IMR-90 (cell line): ENCODE measurements at regions not wholly inside any gene's neighbourhood (a gene's known extent, or its start where the extent isn't known, plus 50 kb on each side); places are given as distances from the start of the nearest gene placed in this dataset.

Experiments
- ATAC-seq: fragments of 200-7000 bp; cut with Tn5 transposase; 2 replicates; pipeline ENCODE4 v1.9.1; 2020; ENCODE audit warnings: low read depth, mild to moderate bottlenecking, moderate library complexity
- BruUV-seq: library from RNA; stranded (reverse); fragments of 400-500 nt; replicated peaks from 2 replicates; lab custom pipeline; 2021; lab: Mats Ljungman, UMichigan
- CTCF ChIA-PET: fragments of 300-600 bp; formaldehyde crosslinking; extraction: SDS; loops from one replicate; lab custom pipeline; 2021; ENCODE audit warnings: antibody characterized with exemption; lab: Yijun Ruan, JAX
- POLR2A ChIA-PET: fragments of 300-600 bp; sonication (Branson Sonifier 250); formaldehyde crosslinking; loops from one replicate; lab custom pipeline; 2022; ENCODE audit warnings: antibody characterized with exemption; ENCODE audit not compliant: unreplicated experiment; lab: Charles Lee
- DNase-seq: peaks from one replicate; pipeline ENCODE4 v3.0.0; 2013
- H2AFZ ChIP-seq: replicated peaks from 2 replicates; pipeline ENCODE3; 2013; ENCODE audit warnings: low read length, mild to moderate bottlenecking; ENCODE audit not compliant: poor library complexity
- H2AK5ac ChIP-seq: 2 replicates; pipeline ENCODE4 v1.6.1; 2013; ENCODE audit warnings: low read depth, low read length, inconsistent platforms
- H2AK9ac ChIP-seq: replicated peaks from 2 replicates; pipeline ENCODE3; 2013; ENCODE audit warnings: mild to moderate bottlenecking, low read depth, low read length, moderate library complexity; ENCODE audit not compliant: poor library complexity
- H2BK120ac ChIP-seq: 2 replicates; pipeline ENCODE4 v1.6.1; 2013; ENCODE audit warnings: low read depth, low read length, inconsistent platforms
- H2BK15ac ChIP-seq: 3 replicates; pipeline ENCODE4 v1.6.1; 2013; ENCODE audit warnings: low read depth, low read length, inconsistent platforms
- H2BK20ac ChIP-seq: 2 replicates; pipeline ENCODE4 v1.6.1; 2013; ENCODE audit warnings: low read depth, mild to moderate bottlenecking, inconsistent platforms, low read length, moderate library complexity
- H2BK5ac ChIP-seq: 2 replicates; pipeline ENCODE4 v1.6.1; 2013; ENCODE audit warnings: mild to moderate bottlenecking, low read depth, low read length, inconsistent platforms; ENCODE audit not compliant: poor library complexity, severe bottlenecking
- H3K14ac ChIP-seq: replicated peaks from 2 replicates; pipeline ENCODE4 v1.6.1; 2013; ENCODE audit warnings: low read depth, low read length, inconsistent platforms
- H3K18ac ChIP-seq: 2 replicates; pipeline ENCODE4 v1.6.1; 2013; ENCODE audit warnings: low read depth, low read length, control low read depth
- H3K23ac ChIP-seq: 2 replicates; pipeline ENCODE4 v1.6.1; 2013; ENCODE audit warnings: low read depth, low read length, inconsistent platforms
- H3K27ac ChIP-seq: 2 replicates; pipeline ENCODE4 v1.5.1; 2013; ENCODE audit warnings: mild to moderate bottlenecking, control low read depth, low read length; ENCODE audit not compliant: insufficient read depth
- H3K27me3 ChIP-seq: 2 replicates; pipeline ENCODE4 v1.6.1; 2013; ENCODE audit warnings: low read length; ENCODE audit not compliant: control insufficient read depth, insufficient read depth
- H3K36me3 ChIP-seq: 2 replicates; pipeline ENCODE4 v1.6.1; 2013; ENCODE audit warnings: low read length, mixed read lengths; ENCODE audit not compliant: control insufficient read depth, insufficient read depth
- H3K4ac ChIP-seq: 2 replicates; pipeline ENCODE4 v1.6.1; 2013; ENCODE audit warnings: low read depth, low read length, inconsistent platforms
- H3K4me1 ChIP-seq: 2 replicates; pipeline ENCODE4 v1.6.1; 2013; ENCODE audit warnings: low read length, mixed read lengths; ENCODE audit not compliant: control insufficient read depth, insufficient read depth
- H3K4me2 ChIP-seq: 2 replicates; pipeline ENCODE4 v1.6.1; 2013; ENCODE audit warnings: low read depth, mild to moderate bottlenecking, control low read depth, low read length, moderate library complexity
- H3K4me3 ChIP-seq: 2 replicates; pipeline ENCODE4 v1.5.1; 2013; ENCODE audit warnings: low read depth, mild to moderate bottlenecking, control low read depth, low read length, moderate library complexity; ENCODE audit not compliant: insufficient read depth
- H3K56ac ChIP-seq: 2 replicates; pipeline ENCODE4 v1.6.1; 2013; ENCODE audit warnings: low read length, inconsistent platforms; ENCODE audit not compliant: insufficient read depth; ENCODE audit errors: extremely low read depth
- H3K79me1 ChIP-seq, 2 experiments: 2 replicates each; pipeline ENCODE4 v1.6.1; 2013; ENCODE audit warnings: low read length in 2 of 2, inconsistent platforms in 1 of 2, low read depth in 1 of 2
- H3K9ac ChIP-seq: 2 replicates; pipeline ENCODE4 v1.6.1; 2013; ENCODE audit warnings: low read depth, low read length, control low read depth
- H3K9me1 ChIP-seq: 2 replicates; pipeline ENCODE4 v1.6.1; 2013; ENCODE audit warnings: low read length, inconsistent platforms; ENCODE audit not compliant: insufficient read depth
- H3K9me3 ChIP-seq: 2 replicates; pipeline ENCODE4 v1.6.1; 2013; ENCODE audit warnings: low read length; ENCODE audit not compliant: control insufficient read depth, insufficient read depth
- H4K20me1 ChIP-seq: 2 replicates; pipeline ENCODE4 v1.6.1; 2013; ENCODE audit warnings: low read length, inconsistent platforms; ENCODE audit not compliant: insufficient read depth
- H4K5ac ChIP-seq: 2 replicates; pipeline ENCODE4 v1.6.1; 2013; ENCODE audit warnings: mild to moderate bottlenecking, low read depth, low read length, control low read depth
- H4K8ac ChIP-seq, 2 experiments: 2 replicates each; pipeline ENCODE4 v1.6.1; 2013; ENCODE audit warnings: low read depth in 2 of 2, low read length in 2 of 2, control low read depth in 1 of 2, inconsistent platforms in 1 of 2
- H4K91ac ChIP-seq: 2 replicates; pipeline ENCODE4 v1.6.1; 2013; ENCODE audit warnings: low read depth, low read length, inconsistent platforms; ENCODE audit not compliant: insufficient read depth
- BHLHE40 ChIP-seq: fragments of 150-350 bp; IDR thresholded peaks from 2 replicates; pipeline ENCODE4 v1.6.1; 2016; ENCODE audit warnings: mild to moderate bottlenecking, low read depth, low read length
- CEBPB ChIP-seq: IDR thresholded peaks from 2 replicates; pipeline ENCODE4 v1.6.1; 2012; ENCODE audit warnings: low read depth, low read length, improper control_type of control experiment
- CTCF ChIP-seq: conservative IDR thresholded peaks from 2 replicates; pipeline ENCODE4 v1.5.1; 2012; ENCODE audit warnings: mild to moderate bottlenecking, low read depth, low read length, improper control_type of control experiment
- MAFK ChIP-seq: IDR thresholded peaks from 2 replicates; pipeline ENCODE4 v1.6.1; 2012; ENCODE audit warnings: low read depth, low read length, improper control_type of control experiment
- MXI1 ChIP-seq: IDR thresholded peaks from 2 replicates; pipeline ENCODE4 v1.6.1; 2012; ENCODE audit warnings: low read depth, mild to moderate bottlenecking, low read length, moderate library complexity, borderline replicate concordance
- POLR2A ChIP-seq: IDR thresholded peaks from 2 replicates; pipeline ENCODE4 v1.6.1; 2012; ENCODE audit warnings: mild to moderate bottlenecking, low read depth, low read length
- RAD21 ChIP-seq: IDR thresholded peaks from 2 replicates; pipeline ENCODE4 v1.6.1; 2012; ENCODE audit warnings: low read length, improper control_type of control experiment
- RCOR1 ChIP-seq: IDR thresholded peaks from 2 replicates; pipeline ENCODE4 v1.6.1; 2012; ENCODE audit warnings: mild to moderate bottlenecking, low read length, improper control_type of control experiment; ENCODE audit not compliant: insufficient replicate concordance
- SMC3 ChIP-seq: fragments of 150-350 bp; IDR thresholded peaks from 2 replicates; pipeline ENCODE4 v1.6.1; 2016; ENCODE audit warnings: low read depth, mild to moderate bottlenecking, antibody characterized with exemption, low read length, moderate library complexity
- WGBS, 2 experiments: methylation state at CpG; one replicate each; pipeline versions ENCODE4 v1.1.5 to v1.1.7; 2013; ENCODE audit warnings: missing lambda C conversion rate in 2 of 2; ENCODE audit not compliant: insufficient read length in 1 of 2; ENCODE audit errors: extremely low coverage in 2 of 2; 5-methylcytosine and 5-hydroxymethylcytosine counted together
- dilution Hi-C: fragments of 300-500 bp; cut with HindIII; formaldehyde crosslinking; loops from one replicate; pipeline ENCODE4 v1.14.3; 2018; ENCODE audit warnings: low sequenced_read_pairs; ENCODE audit not compliant: unreplicated experiment
- in situ Hi-C: fragments of 300-500 bp; cut with MboI; formaldehyde crosslinking; loops from 3 replicates; pipeline ENCODE4 v1.14.3; 2019; ENCODE audit warnings: low sequenced_read_pairs, inconsistent platforms, mixed read lengths
- intact Hi-C: fragments of 100-400 bp; cut with micrococcal nuclease; formaldehyde crosslinking; loops from 2 replicates; pipeline ENCODE4 v1.10.0; 2022

DNA sequence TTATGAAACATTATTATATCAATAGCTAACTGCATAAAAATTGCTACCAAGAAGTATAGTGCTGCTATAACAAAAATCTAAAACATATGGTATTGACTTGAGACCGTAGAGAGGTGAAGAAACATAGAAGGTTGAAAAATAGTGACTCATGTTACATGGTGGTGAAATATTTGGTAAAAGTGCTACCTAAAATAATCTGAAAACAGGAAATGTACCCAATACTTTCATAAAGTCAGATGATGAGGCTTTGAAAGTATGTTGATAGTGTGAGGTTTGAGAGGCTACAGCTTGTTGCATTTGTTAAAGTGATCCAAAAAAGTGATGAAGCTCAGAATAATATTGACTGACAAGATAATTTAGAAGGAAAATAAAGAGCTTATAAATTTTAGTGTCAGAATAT is 718.7 kb upstream of the SLC8A1 start:
- ATAC-seq (no peak), DNase-seq (no peak)
- Histone ChIP-seq H2BK15ac (no peak overlapping the region), H3K4me1 (no peaks in the 10 kb centered on the region), H3K9me3 (no peaks in the 10 kb centered on the region), H2BK120ac (no peak overlapping the region), H3K27me3 (no peaks in the 10 kb centered on the region), H3K4me3 (no peak overlapping the region), H3K18ac (no peak overlapping the region), H4K8ac (no peak overlapping the region), H2BK5ac (no peak overlapping the region), H2AK9ac (no peak overlapping the region), H3K27ac (no peak overlapping the region), H3K4me2 (no peak overlapping the region), H2AK5ac (no peak overlapping the region), H3K9ac (no peak overlapping the region), H3K23ac (no peak overlapping the region), H4K20me1 (no peaks in the 10 kb centered on the region), H3K9me1 (no peaks in the 10 kb centered on the region), H3K36me3 (no peaks in the 10 kb centered on the region), H3K4ac (no peak overlapping the region), H2BK20ac (no peak overlapping the region), H4K91ac (no peak overlapping the region), H2AFZ (no peak overlapping the region), H3K79me1 (no peaks in the 10 kb centered on the region), H3K14ac (no peak overlapping the region), H3K56ac (no peak overlapping the region), H4K5ac (no peak overlapping the region)
- CTCF ChIA-PET = no interaction called here
- in situ Hi-C loops (no loop called here), dilution Hi-C loops (no loop called here), intact Hi-C loops (no loop called here)
- no CpG with 5 or more reads among the region's 1 CpG for WGBS, 2 experiments
- TF ChIP-seq CEBPB (no peak), RAD21 (no peak), POLR2A (no peak), BHLHE40 (no peak), MAFK (no peak), CTCF (no peak), SMC3 (no peak), MXI1 (no peak), RCOR1 (no peak)
- BruUV-seq = no TSS peak
- POLR2A ChIA-PET = no interaction called here
